ENCODE measurements at regions not wholly inside any gene's neighbourhood (a gene's known extent, or its start where the extent isn't known, plus 50 kb on each side); places are given as distances from the start of the nearest gene placed in this dataset.
"Not testable (repeated sequence)": the region's sequence is repeated elsewhere in the genome, so short reads cannot be mapped to it uniquely, and the experiment has no call there.

DNA sequence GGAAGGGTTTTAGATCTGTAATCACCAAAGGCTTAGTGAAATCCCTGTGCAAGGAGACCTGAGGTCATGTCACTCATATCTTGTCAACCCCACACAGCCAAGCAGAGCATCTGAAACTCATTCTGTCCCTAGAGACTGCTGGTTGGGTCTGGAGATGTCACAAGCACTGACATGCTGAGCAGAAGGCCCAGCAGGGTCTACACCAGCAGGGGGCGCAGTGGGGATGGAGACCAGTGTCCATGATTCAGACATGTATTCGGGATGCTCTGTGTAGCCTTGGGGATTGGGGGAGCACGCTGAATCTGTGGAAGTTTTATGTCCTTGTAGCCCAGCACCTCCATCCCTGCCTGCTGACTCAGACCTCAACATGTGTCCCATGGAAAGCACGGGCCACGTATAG lies 1247.3 kb downstream of the RPIA start:
- TF ChIP-seq, protein P1, sequence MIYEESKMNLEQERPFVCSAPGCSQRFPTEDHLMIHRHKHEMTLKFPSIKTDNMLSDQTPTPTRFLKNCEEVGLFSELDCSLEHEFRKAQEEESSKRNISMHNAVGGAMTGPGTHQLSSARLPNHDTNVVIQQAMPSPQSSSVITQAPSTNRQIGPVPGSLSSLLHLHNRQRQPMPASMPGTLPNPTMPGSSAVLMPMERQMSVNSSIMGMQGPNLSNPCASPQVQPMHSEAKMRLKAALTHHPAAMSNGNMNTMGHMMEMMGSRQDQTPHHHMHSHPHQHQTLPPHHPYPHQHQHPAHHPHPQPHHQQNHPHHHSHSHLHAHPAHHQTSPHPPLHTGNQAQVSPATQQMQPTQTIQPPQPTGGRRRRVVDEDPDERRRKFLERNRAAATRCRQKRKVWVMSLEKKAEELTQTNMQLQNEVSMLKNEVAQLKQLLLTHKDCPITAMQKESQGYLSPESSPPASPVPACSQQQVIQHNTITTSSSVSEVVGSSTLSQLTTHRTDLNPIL (CRISPR knock-in tag; IDR thresholded peaks at IDR 0.05; ENCODE audit: low read depth): not testable (repeated sequence)
- TF ChIP-seq, protein P2, sequence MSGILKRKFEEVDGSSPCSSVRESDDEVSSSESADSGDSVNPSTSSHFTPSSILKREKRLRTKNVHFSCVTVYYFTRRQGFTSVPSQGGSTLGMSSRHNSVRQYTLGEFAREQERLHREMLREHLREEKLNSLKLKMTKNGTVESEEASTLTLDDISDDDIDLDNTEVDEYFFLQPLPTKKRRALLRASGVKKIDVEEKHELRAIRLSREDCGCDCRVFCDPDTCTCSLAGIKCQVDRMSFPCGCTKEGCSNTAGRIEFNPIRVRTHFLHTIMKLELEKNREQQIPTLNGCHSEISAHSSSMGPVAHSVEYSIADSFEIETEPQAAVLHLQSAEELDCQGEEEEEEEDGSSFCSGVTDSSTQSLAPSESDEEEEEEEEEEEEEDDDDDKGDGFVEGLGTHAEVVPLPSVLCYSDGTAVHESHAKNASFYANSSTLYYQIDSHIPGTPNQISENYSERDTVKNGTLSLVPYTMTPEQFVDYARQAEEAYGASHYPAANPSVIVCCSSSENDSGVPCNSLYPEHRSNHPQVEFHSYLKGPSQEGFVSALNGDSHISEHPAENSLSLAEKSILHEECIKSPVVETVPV (CRISPR knock-in tag; IDR thresholded peaks at IDR 0.05): not testable (repeated sequence)
- not testable (repeated sequence) for TF ChIP-seq ZFP30 (CRISPR knock-in tag; IDR thresholded peaks at IDR 0.05); ZNF8 (CRISPR knock-in tag; IDR thresholded peaks at IDR 0.05); RARB (CRISPR knock-in tag; IDR thresholded peaks at IDR 0.05); ESRRG (CRISPR knock-in tag; IDR thresholded peaks at IDR 0.05); TOX (CRISPR knock-in tag; IDR thresholded peaks at IDR 0.05; ENCODE audit: borderline replicate concordance); ISL1 (CRISPR knock-in tag; IDR thresholded peaks at IDR 0.05); BACH2 (CRISPR knock-in tag; IDR thresholded peaks at IDR 0.05; ENCODE audit: borderline replicate concordance); GLIS3 (CRISPR knock-in tag; IDR thresholded peaks at IDR 0.05)
- TF ChIP-seq, protein P3, sequence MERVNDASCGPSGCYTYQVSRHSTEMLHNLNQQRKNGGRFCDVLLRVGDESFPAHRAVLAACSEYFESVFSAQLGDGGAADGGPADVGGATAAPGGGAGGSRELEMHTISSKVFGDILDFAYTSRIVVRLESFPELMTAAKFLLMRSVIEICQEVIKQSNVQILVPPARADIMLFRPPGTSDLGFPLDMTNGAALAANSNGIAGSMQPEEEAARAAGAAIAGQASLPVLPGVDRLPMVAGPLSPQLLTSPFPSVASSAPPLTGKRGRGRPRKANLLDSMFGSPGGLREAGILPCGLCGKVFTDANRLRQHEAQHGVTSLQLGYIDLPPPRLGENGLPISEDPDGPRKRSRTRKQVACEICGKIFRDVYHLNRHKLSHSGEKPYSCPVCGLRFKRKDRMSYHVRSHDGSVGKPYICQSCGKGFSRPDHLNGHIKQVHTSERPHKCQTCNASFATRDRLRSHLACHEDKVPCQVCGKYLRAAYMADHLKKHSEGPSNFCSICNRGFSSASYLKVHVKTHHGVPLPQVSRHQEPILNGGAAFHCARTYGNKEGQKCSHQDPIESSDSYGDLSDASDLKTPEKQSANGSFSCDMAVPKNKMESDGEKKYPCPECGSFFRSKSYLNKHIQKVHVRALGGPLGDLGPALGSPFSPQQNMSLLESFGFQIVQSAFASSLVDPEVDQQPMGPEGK (CRISPR knock-in tag; IDR thresholded peaks at IDR 0.05; ENCODE audit: borderline replicate concordance): not testable (repeated sequence)
- TF ChIP-seq, protein P4, sequence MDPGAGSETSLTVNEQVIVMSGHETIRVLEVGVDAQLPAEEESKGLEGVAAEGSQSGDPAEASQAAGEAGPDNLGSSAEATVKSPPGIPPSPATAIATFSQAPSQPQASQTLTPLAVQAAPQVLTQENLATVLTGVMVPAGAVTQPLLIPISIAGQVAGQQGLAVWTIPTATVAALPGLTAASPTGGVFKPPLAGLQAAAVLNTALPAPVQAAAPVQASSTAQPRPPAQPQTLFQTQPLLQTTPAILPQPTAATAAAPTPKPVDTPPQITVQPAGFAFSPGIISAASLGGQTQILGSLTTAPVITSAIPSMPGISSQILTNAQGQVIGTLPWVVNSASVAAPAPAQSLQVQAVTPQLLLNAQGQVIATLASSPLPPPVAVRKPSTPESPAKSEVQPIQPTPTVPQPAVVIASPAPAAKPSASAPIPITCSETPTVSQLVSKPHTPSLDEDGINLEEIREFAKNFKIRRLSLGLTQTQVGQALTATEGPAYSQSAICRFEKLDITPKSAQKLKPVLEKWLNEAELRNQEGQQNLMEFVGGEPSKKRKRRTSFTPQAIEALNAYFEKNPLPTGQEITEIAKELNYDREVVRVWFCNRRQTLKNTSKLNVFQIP (CRISPR knock-in tag; IDR thresholded peaks at IDR 0.05; ENCODE audit: borderline replicate concordance, low read depth): not testable (repeated sequence)
